HG02623 (cell line): ENCODE measurements at regions not wholly inside any gene's neighbourhood (a gene's known extent, or its start where the extent isn't known, plus 50 kb on each side); places are given as distances from the start of the nearest gene placed in this dataset.
A peak's percentile ranks its signal among the peaks of the same experiment; 100 is the strongest.

Experiments
- ATAC-seq: cut with Tn5 transposase; IDR thresholded peaks from one replicate; pipeline ENCODE4 v1.9.1; 2021; ENCODE audit warnings: moderate library complexity; ENCODE audit not compliant: unreplicated experiment

DNA sequence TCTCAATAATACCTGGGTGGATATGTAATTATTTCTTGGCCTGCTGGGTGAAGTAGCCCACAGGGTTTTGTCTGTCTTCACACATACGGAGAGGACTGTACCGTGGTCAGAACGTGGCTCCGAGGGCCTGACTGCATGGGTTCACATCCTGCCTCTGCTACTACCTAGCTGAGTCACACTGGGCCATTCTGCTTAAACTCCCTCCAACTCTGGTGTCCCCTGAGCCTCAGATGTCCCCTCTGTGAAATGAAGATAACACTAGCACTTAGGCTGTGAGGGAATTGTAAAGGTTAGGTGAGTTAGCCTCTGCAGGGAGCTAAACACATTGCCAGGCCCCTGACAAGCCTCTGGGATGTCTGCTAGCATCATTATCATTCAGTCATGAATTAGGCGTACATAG lies 120.1 kb upstream of the NABP1 start:
- ATAC-seq: no peak

DNA sequence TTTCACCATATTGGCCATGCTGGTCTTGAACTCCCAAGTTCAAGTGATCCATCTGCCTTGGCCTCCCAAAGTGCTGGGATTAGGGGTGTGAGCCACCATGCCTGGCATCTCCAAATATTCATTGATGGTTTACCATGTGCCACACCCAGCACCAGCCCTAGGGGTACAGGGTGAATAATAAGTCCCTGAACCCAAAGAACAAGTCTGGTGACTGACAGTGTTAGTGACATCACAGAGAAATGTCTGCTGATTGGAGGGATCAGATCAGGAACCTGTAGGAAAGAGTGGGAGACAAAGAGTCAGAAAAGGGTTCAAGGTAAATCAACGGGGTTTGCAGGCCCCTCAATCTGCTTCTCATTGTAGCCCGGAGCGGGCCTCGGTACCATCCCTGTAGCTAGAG lies 118.4 kb upstream of the NABP1 start:
- no peak for ATAC-seq

DNA sequence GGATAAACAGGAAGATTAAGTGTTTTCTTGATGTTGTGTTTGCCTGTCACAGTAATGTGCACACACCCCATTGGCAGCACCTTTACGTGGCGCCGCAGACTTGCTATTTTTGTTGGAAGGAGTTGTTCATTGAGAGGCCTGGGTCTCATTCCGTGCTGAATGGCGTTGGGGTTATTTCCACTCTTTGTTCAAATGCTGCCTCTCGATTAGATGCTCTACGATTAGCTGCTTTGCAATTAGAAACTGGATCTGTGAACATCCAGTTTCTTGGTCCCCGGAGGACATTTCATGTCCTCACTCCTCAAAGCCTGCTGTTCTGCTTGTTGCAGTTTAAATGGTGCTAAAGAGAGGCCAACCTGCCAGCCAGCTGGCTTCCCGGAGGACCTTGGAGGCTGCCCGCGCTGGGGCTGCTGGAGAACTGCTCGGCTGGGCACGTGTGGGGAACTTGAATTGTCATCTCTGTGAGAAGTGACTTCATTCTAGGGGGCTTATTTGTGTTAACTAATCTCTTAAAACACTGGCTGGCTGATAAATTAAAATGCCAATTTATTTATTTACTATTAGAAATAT lies 117.4 kb upstream of the NABP1 start:
- no peak for ATAC-seq

DNA sequence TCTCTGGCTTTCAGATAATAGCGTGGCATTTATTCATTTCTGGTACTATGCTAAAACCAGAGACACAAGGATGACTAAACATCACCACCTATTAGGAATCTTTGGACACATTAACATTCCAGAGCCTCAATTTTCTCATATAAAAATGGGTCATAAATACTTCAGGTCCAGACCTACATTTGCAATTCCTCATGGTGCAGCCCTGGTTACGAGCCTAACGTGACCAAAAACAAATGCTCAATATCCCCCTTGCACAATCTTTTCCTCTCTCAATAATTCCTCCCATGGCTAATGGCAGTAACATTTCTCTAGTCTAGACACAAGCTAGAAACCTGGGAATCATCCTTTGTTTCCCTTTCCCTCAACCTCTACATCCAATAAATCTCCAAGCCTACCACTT lies 112.8 kb upstream of the NABP1 start:
- ATAC-seq: no peak

DNA sequence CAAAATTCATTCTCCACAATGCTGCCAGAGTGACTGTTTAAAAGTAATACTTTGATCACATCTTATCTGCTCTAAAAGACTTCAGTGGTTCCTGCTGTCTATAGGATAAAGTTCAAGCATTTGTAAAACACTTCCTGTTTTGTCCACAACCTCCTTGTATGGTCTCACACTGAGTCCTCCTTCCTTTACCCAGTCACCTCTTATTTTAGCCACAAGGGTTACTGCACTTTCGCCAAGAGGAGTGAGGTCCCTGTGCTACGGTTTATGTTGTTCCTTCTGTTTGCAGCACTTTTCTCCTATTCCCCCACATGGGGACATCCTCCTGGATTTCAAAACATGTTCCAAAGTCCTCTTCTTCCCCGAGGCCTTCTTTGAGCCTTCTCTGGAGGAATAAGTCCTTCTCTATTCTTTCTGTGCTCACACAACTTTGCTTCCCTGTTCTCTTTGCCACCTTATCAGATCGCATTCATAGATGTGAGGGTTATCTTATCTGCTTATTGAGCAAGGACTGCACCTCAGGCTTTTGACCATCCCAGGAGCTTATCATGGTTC lies 112.2 kb upstream of the NABP1 start:
- ATAC-seq: peak; percentile 46

DNA sequence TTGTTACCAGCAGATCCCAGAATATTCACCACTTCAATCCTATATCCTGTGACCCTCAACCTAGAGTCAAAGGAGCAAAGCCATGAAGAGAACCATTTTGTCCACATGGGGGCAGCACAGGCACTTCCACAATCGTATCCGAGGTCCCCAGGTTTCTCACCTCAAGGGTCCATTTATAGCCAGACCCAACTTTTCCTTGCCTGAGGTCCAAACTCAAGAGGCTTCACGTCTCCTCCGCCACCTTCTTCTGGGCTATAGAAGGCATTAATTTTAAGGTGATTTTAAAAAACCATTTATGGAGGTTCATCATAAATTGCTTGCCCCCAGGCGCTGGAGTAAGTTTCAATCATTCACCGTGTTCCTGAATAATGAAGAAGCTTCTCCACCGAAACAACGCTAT lies 111.6 kb upstream of the NABP1 start:
- ATAC-seq: peak; percentile 60

DNA sequence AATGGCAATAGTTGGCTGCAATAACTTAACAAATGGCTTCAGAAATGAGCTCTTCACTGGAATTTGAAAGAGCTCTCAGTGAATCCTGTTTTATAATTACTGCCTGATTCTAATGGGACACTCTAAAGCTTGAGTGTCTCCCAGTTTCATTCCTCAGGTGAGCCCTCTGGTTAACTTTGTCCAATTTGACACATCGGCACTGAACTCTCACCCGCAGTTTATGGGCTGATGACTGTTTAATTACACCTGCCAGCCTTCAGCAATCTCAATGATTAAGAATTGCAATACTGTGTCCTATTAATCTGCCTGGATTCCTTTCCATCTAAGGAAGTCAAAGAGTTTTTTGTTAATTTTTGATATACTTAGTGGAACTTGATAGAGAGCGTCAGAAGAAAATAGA lies 110.7 kb upstream of the NABP1 start:
- ATAC-seq: no peak

DNA sequence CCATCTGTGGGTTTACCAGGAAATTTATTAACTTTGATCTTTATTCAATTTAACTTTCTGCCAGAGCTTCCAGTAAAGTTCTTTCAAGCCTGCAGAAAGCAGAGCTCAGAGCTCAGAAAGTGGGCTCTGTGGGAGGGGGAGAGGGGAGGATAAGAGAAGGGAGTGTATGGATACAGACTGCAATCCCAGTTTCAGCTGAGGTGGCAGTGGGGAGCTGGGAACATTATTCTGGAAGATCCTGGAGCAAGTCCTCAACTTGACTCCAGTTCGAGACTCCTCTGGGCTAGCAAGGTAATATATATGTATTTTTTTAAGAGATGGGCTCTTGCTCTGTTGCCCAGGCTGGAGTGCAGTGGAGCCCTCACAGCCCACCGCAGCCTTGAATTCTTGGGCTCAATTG lies 108.9 kb upstream of the NABP1 start:
- no peak for ATAC-seq

DNA sequence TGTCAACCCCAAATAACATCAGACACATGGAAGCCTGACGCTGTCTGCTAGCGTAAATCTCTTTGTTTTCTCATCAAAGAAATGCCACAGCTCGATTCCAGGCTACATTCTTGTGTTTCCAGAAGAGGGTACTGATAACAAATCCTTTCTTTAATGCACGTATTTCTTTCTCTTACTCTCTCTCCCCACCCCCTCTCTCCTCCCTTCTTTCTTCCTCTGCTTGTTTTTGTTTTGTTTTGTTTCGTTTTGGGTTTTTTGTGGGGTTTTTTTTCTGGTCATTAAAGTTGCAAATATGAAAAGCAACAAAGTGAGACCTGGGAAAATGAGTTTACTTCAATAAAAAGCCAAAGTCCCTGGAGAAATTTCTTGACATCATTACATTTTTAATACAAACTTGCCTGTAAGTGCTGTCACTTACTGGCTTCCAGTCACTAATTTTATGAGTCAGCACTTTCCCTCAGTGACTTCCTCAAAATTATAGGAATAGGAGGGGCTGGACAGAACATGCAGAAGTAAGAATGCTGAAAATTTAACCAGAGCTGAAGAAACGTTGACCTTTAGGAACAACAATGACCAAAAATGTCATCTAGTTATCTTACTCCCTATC lies 106.7 kb upstream of the NABP1 start:
- no peak for ATAC-seq

DNA sequence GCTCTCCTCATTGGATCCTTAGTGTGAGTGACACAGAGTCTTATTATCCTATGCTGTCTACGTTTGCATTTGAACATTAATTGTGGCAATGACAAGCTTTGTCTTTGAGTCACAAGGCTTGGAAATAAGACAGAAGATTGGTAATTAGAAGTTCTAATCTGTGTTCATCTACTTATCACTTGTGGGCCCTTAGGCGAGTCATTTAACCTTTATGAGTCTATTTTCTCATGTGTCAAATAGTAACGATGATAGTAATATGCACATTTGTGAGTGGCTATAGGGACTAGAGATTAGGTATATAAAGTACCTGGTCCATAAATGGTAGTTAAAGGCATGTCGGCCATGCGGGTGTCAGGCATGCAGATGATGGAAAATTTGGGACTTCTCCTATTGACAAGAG lies 105.6 kb upstream of the NABP1 start:
- no peak for ATAC-seq

DNA sequence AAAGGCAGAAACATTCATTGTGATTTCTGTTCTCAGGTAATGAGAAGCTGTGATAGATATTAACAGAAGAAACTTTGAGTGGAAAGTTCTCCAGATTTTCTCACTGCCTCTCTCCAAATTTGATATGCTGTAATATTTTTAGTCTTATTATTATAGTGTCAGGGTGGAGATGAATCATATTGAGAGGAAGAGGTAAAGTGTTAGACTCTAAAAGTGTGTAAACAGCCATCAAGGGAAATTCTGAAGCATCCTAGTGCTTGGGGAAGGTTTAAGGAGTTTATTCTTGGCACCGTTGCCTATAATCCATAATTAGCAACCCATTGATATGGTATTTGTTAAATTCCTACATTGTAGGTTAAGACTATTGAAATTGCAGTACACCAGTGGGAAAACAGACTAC lies 104.7 kb upstream of the NABP1 start:
- ATAC-seq: no peak

DNA sequence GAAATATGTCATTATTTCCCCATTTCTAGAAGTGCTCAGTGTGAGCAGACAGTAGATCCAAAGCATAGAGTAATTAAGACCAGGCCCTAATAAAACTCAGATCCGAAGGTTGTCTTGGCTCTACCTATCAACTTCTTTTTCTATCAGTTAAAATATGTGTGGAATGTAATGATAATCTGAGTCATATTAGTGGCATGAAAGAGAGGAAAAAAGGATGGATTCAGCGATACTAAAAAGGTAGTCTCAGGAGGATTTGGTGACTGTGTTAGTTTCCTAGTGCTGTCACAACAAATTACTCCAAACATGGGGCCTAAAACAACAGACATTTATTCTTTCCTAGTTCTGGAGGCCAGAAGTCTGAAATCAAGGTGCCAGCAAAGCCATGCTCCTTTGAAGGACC lies 103.7 kb upstream of the NABP1 start:
- no peak for ATAC-seq

DNA sequence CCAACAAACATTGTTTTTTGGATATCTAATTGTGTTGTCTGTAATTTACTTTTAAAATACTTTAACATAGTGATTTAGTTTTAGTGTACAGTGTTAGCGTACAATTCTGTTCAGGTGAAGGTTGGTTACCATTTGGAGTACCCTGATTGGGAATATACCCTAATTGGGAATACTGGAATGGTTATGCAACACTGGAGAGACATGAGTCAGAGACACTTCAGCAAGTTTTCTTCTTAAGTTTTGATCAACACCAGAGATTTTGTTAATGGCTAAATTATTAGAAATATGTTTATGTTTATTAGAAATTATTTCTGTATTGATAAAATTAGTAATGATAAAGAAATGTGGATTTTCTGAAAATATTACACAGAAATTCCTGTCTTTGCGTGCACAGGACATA lies 100.3 kb upstream of the NABP1 start:
- no peak for ATAC-seq

DNA sequence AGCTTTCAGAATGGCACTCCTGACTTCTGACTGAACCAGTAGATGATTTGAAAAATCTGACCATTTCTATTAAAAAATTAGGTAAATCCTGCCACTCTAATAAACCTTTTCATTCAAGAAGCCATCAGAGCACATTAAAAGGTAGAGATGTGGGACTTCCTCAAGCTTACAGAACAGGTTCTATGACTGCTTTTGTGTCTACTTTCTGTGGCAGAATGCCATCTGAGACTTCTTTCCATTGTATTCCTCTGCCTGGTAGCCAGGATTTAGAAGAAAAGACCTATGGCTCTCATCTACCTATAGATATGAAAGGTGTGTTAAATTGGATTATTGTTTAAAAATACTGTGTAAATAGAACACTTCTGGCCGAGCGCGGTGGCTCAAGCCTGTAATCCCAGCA lies 99.9 kb upstream of the NABP1 start:
- no peak for ATAC-seq

DNA sequence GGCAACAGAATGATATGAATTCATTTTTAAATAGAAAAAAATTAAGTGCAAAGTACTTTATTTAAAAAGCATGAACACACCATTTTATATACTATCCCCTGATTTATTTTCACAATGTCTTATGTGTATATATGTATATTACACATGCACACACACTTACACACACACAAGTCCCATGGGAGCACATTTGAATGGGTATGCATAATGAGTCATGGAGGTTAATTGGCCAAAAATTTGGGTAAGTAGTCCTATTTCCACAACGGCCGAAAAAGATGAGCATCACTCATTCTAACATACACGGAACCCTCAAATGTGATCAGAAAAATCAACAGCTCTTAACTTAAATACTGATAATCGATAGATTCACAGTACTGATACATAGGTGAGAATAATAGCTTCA lies 97.4 kb upstream of the NABP1 start:
- ATAC-seq: no peak

DNA sequence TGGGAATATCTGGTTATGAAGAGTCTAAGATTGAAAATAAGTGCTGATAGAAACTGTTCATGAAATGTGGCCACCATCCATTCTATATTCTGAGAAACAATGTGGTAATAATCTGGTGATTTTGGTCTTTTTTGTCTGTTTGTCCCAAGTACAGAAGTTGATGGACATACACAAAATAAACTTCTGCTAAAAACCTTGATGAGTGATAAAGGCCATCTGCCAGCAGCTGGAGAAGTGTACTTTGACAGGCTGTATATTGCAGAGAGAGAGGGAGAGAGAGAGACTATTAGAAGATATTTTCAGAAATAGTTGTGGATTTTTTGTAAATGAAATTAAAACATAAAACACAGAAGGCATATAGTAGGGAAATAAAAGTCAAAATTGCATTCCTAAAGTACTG lies 96.9 kb upstream of the NABP1 start:
- no peak for ATAC-seq

DNA sequence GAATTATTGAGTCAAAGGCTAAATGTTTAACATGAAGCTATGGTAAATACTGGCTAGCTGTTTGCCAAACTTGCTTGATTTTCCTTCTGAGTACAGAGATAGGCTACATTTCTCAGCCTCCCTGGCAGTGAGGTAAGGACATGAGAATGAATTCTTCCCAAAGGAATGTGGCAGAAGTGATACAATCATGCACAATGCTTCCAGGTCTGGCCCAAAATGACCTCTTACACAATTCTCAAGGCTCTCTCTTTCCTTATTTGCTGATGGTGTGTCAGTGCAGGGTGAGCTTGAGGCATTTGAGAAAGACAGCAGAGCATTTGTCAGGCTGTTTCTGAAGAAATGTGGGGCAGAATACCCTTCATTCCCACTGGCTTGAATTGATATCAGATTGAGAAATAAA lies 95.6 kb upstream of the NABP1 start:
- no peak for ATAC-seq

DNA sequence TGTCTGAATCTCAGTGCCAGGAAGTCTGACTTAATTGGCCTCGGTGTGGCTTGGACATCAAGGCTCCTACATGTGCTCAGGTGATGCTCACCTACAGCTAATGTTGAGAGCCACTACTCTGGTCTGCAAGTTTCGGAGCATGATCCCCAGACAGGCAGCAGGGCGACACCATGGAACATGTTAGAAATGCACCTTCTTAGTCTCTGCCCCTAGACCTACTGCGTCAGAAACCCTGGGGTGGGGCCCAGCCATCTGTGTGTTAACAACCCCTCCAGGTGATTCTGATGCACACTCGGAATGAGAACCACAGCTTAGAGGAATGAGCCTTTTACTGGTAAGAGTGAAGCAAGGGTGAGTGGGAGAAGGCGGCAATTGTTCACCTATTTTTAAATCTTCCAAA lies 86.9 kb upstream of the NABP1 start:
- no peak for ATAC-seq

DNA sequence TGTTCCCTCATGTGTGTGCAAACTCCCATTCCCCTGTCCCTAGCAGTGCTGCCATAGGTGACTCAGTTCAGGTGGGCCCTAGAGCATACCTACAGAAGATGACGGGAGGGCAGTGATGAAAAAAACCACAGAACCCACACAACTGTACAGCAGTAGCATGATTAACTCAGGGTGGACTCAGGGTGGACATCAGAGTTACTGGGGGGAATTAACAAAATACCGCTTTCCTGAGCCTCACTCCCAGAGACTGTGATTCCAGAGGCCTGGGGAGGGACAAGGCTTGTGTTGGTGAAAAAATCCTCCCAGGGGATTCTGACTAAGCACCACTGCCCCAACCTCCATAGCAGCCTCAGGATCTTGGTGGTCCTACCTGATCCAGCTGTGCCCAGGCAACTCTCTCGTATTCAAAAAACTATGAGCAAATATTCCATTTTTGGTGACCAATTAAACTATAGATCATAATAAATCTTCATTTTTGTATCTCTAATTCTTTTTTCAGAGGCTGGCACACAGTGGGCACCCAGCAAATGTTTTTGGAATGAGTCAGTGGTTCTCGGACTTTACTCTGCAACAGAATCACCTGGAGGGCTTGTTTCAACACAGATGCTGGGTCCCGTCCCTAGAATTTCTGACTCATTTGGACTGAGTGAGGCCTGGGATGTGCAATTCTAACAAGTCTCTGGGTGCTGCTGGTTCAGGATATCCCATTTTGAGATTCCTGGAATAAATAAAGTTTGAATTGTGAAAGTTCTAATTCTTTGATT lies 84.1 kb upstream of the NABP1 start:
- ATAC-seq: no peak

DNA sequence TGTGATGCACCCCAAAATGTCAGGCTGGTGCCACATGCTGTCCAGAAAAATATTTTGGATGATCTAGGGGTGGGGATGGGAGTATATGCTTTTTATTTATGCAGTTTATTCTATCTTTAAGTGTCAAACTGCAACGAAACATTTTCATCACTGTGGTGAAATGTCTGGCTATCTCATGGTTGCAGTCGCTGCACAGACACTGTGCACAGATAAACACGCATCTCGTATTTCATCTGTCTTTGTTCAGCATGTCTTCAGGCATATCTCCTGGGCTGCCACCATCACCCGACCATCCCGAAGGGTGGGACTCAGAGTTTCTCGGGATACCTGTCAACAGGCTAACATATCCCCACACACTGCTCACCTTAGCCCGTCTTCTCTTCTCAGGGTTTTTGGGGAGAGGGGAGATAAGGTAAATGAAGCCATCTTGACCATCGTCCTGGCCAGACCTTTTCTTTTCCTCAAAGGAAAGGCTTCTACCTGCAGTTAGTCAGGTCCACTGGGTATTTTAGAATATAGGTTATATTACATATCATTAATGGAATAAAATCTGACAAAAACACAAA lies 80.7 kb upstream of the NABP1 start:
- no peak for ATAC-seq

DNA sequence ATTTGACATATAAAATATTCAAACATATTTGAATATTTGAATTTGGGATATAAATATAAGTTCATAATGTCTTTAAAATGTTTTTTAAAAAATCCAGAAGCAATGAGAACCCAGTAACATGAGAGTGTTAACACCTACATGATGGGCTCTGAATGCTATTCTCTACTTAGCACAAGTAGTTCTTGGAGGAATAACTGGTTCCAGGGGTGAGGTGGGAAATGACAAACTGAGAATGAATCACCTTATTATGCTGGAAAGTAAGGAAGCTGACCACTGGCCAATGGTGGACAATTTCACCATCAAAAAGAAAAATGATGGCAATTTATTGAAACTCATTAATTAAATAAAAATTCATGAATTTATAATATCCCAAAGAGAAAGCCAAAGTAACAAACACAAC lies 79.6 kb upstream of the NABP1 start:
- ATAC-seq: no peak

DNA sequence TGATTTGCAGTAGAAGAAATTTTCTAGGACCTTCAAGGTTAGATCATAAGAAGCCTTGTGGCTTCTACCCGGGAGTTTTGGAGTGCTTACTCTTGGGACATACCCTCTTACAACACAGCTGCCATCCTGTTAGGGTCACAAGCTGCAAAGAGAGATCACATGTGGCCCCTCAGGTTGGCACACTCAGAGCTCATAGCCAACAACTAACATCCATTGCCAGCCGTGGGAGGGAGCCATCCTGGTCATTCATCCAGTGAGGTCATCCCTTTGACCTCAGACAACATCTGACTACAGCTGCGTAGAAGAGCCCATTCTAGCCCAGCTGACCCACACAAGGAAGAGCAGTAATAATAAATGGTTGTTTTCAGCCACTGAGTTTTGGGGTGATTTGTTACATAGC lies 76.9 kb upstream of the NABP1 start:
- ATAC-seq: no peak
